ENCODE measurements at regions not wholly inside any gene's neighbourhood (a gene's known extent, or its start where the extent isn't known, plus 50 kb on each side); places are given as distances from the start of the nearest gene placed in this dataset.

- no peak overlapping the region for H3K4me3 ChIP-seq (ENCODE audit: low read depth, low read length)
- TF ChIP-seq CTCF (IDR thresholded peaks at IDR 0.05; ENCODE audit: low read depth, low read length): no peak
Measured at GRCh38 chr9:79053598-79053997, 518.2 kb upstream of the TLE4 start.

GRCh38 chr9:79054500-79054899 is 517.3 kb upstream of the TLE4 start:
- no peak for TF ChIP-seq CTCF (IDR thresholded peaks at IDR 0.05; ENCODE audit: low read depth, low read length)
- H3K4me3 ChIP-seq (ENCODE audit: low read depth, low read length): no peak overlapping the region

GRCh38 chr9:79056041-79056440 is 515.7 kb upstream of the TLE4 start:
- TF ChIP-seq CTCF (IDR thresholded peaks at IDR 0.05; ENCODE audit: low read depth, low read length): no peak

GRCh38 chr9:79057576-79057975 is 514.2 kb upstream of the TLE4 start:
- no peak overlapping the region for H3K4me3 ChIP-seq (ENCODE audit: low read depth, low read length)
- TF ChIP-seq CTCF (IDR thresholded peaks at IDR 0.05; ENCODE audit: low read depth, low read length): no peak

More at GRCh38 chr9:79056041-79056440, 515.7 kb upstream of the TLE4 start:
- H3K4me3 ChIP-seq (ENCODE audit: low read depth, low read length): no peak overlapping the region

- TF ChIP-seq CTCF (IDR thresholded peaks at IDR 0.05; ENCODE audit: low read depth, low read length): no peak
- no peak overlapping the region for H3K4me3 ChIP-seq (ENCODE audit: low read depth, low read length)
Measured at GRCh38 chr9:79060766-79061165, 511.0 kb upstream of the TLE4 start.

- H3K4me3 ChIP-seq (ENCODE audit: low read depth, low read length): no peak overlapping the region
- no peak for TF ChIP-seq CTCF (IDR thresholded peaks at IDR 0.05; ENCODE audit: low read depth, low read length)
Measured at GRCh38 chr9:79061752-79062616, 509.8 kb upstream of the TLE4 start.

- no peak for TF ChIP-seq CTCF (IDR thresholded peaks at IDR 0.05; ENCODE audit: low read depth, low read length)
- no peak overlapping the region for H3K4me3 ChIP-seq (ENCODE audit: low read depth, low read length)
Measured at GRCh38 chr9:79073201-79073600, 498.6 kb upstream of the TLE4 start.
